HEK293 (cell line): ENCODE measurements at regions not wholly inside any gene's neighbourhood (a gene's known extent, or its start where the extent isn't known, plus 50 kb on each side); places are given as distances from the start of the nearest gene placed in this dataset.

Experiments
- CTCF ChIA-PET: fragments of 350-600 bp; formaldehyde crosslinking; extraction: SDS; loops from one replicate; lab custom pipeline; 2021; ENCODE audit warnings: antibody characterized with exemption; lab: Yijun Ruan, JAX
- POLR2A ChIA-PET: fragments of 300-600 bp; formaldehyde crosslinking; extraction: SDS; loops from one replicate; lab custom pipeline; 2020; ENCODE audit warnings: antibody characterized with exemption, inconsistent platforms; lab: Yijun Ruan, JAX
- H3K27ac ChIP-seq: fragments of 200-500 bp; sonication (Bioruptor generic); 2 replicates; pipeline ENCODE4 v1.5.1; 2014; ENCODE audit warnings: low read depth, low read length, control low read depth, inconsistent platforms; ENCODE audit errors: extremely low read depth
- H3K36me3 ChIP-seq, 2 experiments: fragments of 200-500 bp in 1 of 2; sonication (Bioruptor generic) in 1 of 2; 1 replicate in 1 of 2; 2 replicates in 1 of 2; pipeline ENCODE4 v1.5.1; 2014 to 2017; ENCODE audit warnings: inconsistent platforms in 2 of 2, low read length in 2 of 2; ENCODE audit not compliant: control insufficient read depth in 2 of 2, insufficient read depth in 1 of 2
- H3K4me1 ChIP-seq: fragments of 200-500 bp; sonication (Bioruptor generic); 2 replicates; pipeline ENCODE4 v1.5.1; 2014; ENCODE audit warnings: mild to moderate bottlenecking, low read length, inconsistent platforms; ENCODE audit not compliant: control insufficient read depth, insufficient read depth
- H3K4me3 ChIP-seq: 2 replicates; pipeline ENCODE4 v1.5.1; 2011; ENCODE audit warnings: low read depth, mild to moderate bottlenecking, control low read depth, low read length, moderate library complexity
- H3K9me3 ChIP-seq: fragments of 200-500 bp; sonication (Bioruptor generic); 2 replicates; pipeline ENCODE4 v1.5.1; 2014; ENCODE audit warnings: low read depth, low read length, inconsistent platforms; ENCODE audit not compliant: control insufficient read depth, insufficient read depth
- BCL11B ChIP-seq: fragments of 450-650 bp; formaldehyde crosslinking; IDR thresholded peaks from 2 replicates; pipeline ENCODE4 v1.5.1; 2016; ENCODE audit warnings: low read depth, missing biosample characterization, missing genetic modification characterization
- CTCF ChIP-seq: fragments of 450-650 bp; formaldehyde crosslinking; IDR thresholded peaks from 2 replicates; pipeline ENCODE4 v1.5.1; 2016; ENCODE audit warnings: missing biosample characterization, missing genetic modification characterization
- GLI4 ChIP-seq: fragments of 450-650 bp; formaldehyde crosslinking; IDR thresholded peaks from 2 replicates; pipeline ENCODE4 v1.5.1; 2016; ENCODE audit warnings: missing biosample characterization, missing genetic modification characterization
- KLF10 ChIP-seq: fragments of 450-650 bp; IDR thresholded peaks from 2 replicates; pipeline ENCODE4 v1.5.1; 2018; ENCODE audit warnings: missing biosample characterization, mild to moderate bottlenecking, missing genetic modification characterization
- OSR2 ChIP-seq: fragments of 450-650 bp; formaldehyde crosslinking; IDR thresholded peaks from 2 replicates; pipeline ENCODE4 v1.5.1; 2016; ENCODE audit warnings: missing biosample characterization, missing genetic modification characterization
- PRDM10 ChIP-seq: fragments of 450-650 bp; formaldehyde crosslinking; IDR thresholded peaks from 2 replicates; pipeline ENCODE4 v1.5.1; 2016; ENCODE audit warnings: missing biosample characterization, missing genetic modification characterization
- PRDM4 ChIP-seq: fragments of 450-650 bp; formaldehyde crosslinking; IDR thresholded peaks from 2 replicates; pipeline ENCODE4 v1.5.1; 2017; ENCODE audit warnings: missing biosample characterization, missing genetic modification characterization
- ZFHX2 ChIP-seq: fragments of 450-650 bp; formaldehyde crosslinking; conservative IDR thresholded peaks from 2 replicates; pipeline ENCODE4 v1.5.1; 2016; ENCODE audit warnings: missing biosample characterization, missing genetic modification characterization
- ZNF146 ChIP-seq: fragments of 450-650 bp; formaldehyde crosslinking; IDR thresholded peaks from 2 replicates; pipeline ENCODE4 v1.5.1; 2016; ENCODE audit warnings: missing biosample characterization, missing genetic modification characterization
- ZNF169 ChIP-seq: fragments of 450-650 bp; formaldehyde crosslinking; IDR thresholded peaks from 2 replicates; pipeline ENCODE4 v1.5.1; 2016; ENCODE audit warnings: missing biosample characterization, missing genetic modification characterization
- ZNF266 ChIP-seq: fragments of 450-650 bp; formaldehyde crosslinking; IDR thresholded peaks from 2 replicates; pipeline ENCODE4 v1.5.1; 2016; ENCODE audit warnings: missing biosample characterization, missing genetic modification characterization, low read depth
- ZNF488 ChIP-seq: fragments of 450-650 bp; formaldehyde crosslinking; IDR thresholded peaks from 2 replicates; pipeline ENCODE4 v1.5.1; 2016; ENCODE audit warnings: missing biosample characterization, missing genetic modification characterization
- ZNF580 ChIP-seq: fragments of 450-650 bp; formaldehyde crosslinking; IDR thresholded peaks from 2 replicates; pipeline ENCODE4 v1.5.1; 2016; ENCODE audit warnings: missing biosample characterization, missing genetic modification characterization
- ZNF626 ChIP-seq: fragments of 450-650 bp; sonication (Bioruptor Pico); formaldehyde crosslinking; IDR thresholded peaks from 2 replicates; pipeline ENCODE4 v1.5.1; 2018; ENCODE audit warnings: missing biosample characterization, missing genetic modification characterization, inconsistent platforms
- ZNF791 ChIP-seq: fragments of 450-650 bp; formaldehyde crosslinking; IDR thresholded peaks from 2 replicates; pipeline ENCODE4 v1.5.1; 2016; ENCODE audit warnings: missing biosample characterization, missing genetic modification characterization

GRCh38 chrX:110421500-110422455, 63.1 kb downstream of the RTL9 start:
- POLR2A ChIA-PET: no interaction called here

GRCh38 chrX:110425222-110426154, 66.8 kb downstream of the RTL9 start:
- no peaks in the 10 kb centered on the region for H3K9me3 ChIP-seq
- H3K36me3 ChIP-seq: no peaks in the 10 kb centered on the region
- no peak overlapping the region for H3K4me3 ChIP-seq
- ChIA-PET POLR2A (interaction anchor here (0.6 kb wide), 1 partner anchor 17 kb away, joined by 3 read pairs; no protein-coding TSS in a partner anchor), CTCF (interaction anchor here (0.5 to 3.5 kb wide), 7 partner anchors 7 to 420 kb away, joined by 3 to 39 read pairs (median 5); no protein-coding TSS in a partner anchor)
- H3K4me1 ChIP-seq: no peaks in the 10 kb centered on the region
- H3K27ac ChIP-seq: no peak overlapping the region
- TF ChIP-seq BCL11B (tag by site-specific recombination) (no peak), ZNF580 (tag by site-specific recombination) (no peak), ZNF488 (tag by site-specific recombination) (no peak), GLI4 (tag by site-specific recombination) (no peak), ZNF146 (tag by site-specific recombination) (no peak), ZNF266 (tag by site-specific recombination) (no peak), KLF10 (tag by site-specific recombination) (no peak), PRDM4 (tag by site-specific recombination) (no peak), ZFHX2 (tag by site-specific recombination) (no peak), OSR2 (no peak), ZNF626 (tag by site-specific recombination) (no peak)

More at GRCh38 chrX:110421500-110422455, 63.1 kb downstream of the RTL9 start:
- Histone ChIP-seq H3K4me1 (no peaks in the 10 kb centered on the region), H3K27ac (no peak overlapping the region), H3K9me3 (no peaks in the 10 kb centered on the region), H3K36me3 (no peaks in the 10 kb centered on the region), H3K4me3 (no peak overlapping the region)
- CTCF ChIA-PET: interaction anchor here (0.8 to 22.1 kb wide), 7 partner anchors 8 to 260 kb away, joined by 3 to 576 read pairs (median 4); no protein-coding TSS in a partner anchor
- TF ChIP-seq ZNF169 (tag by site-specific recombination) (no peak), PRDM10 (no peak), ZNF791 (tag by site-specific recombination) (no peak), CTCF (tag by site-specific recombination) (0 out of 2 replicates have a peak, but pooled peaks have one; percentile 6)
